ENCODE measurements at regions not wholly inside any gene's neighbourhood (a gene's known extent, or its start where the extent isn't known, plus 50 kb on each side); places are given as distances from the start of the nearest gene placed in this dataset.

DNA sequence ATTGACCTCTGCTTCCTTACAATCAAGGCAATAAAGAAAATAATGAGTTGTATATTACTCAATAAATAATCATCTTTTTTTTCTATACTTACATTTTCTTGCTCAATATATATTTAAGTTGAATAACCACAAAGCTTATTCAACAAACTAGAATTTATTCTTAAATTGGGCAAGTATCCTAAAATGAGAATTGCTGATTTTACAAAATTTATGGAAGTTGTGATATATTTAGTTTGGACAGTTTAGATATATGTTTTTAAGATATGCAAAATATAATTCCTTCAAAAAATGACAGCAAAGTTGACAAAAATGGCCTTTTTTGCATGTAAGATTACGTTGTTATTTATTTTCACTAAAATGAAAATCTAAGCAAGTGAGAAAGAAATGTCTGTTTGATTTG, 305.7 kb upstream of the GRIN3A start:
- no peak overlapping the region for H3K4me3 ChIP-seq (ENCODE audit: low read depth in 1 of 2, low read length in 2 of 2)
- H3K9me3 ChIP-seq (ENCODE audit: control insufficient read depth in 2 of 2, insufficient read depth in 1 of 2, low read depth in 1 of 2, low read length in 1 of 2) = no peaks in the 10 kb centered on the region
- no peaks in the 10 kb centered on the region for H3K4me1 ChIP-seq (ENCODE audit: control insufficient read depth in 2 of 2, insufficient read depth in 2 of 2, low read length in 1 of 2)
- no peak overlapping the region for H3K27ac ChIP-seq (ENCODE audit: low read depth in 2 of 2, low read length in 1 of 2)
- no peaks in the 10 kb centered on the region for H3K36me3 ChIP-seq (ENCODE audit: control insufficient read depth in 2 of 2, insufficient read depth in 2 of 2, low read length in 1 of 2)
- H3K27me3 ChIP-seq (ENCODE audit: control insufficient read depth in 1 of 2, insufficient read depth in 2 of 2, low read length in 2 of 2) = no peaks in the 10 kb centered on the region
- WGBS, 2 donors = 75 to 81% methylated on average over 1 of the region's 1 CpG

- H3K4me3 ChIP-seq (ENCODE audit: low read depth in 1 of 2, low read length in 2 of 2) = no peak overlapping the region
- H3K36me3 ChIP-seq (ENCODE audit: control insufficient read depth in 2 of 2, insufficient read depth in 2 of 2, low read length in 1 of 2) = no peaks in the 10 kb centered on the region
- whole genome bisulfite sequencing, 2 donors = 59 to 82% methylated on average over 1 of the region's 1 CpG
- H3K27me3 ChIP-seq (ENCODE audit: control insufficient read depth in 1 of 2, insufficient read depth in 2 of 2, low read length in 2 of 2) = no peaks in the 10 kb centered on the region
- no peaks in the 10 kb centered on the region for H3K9me3 ChIP-seq (ENCODE audit: control insufficient read depth in 2 of 2, insufficient read depth in 1 of 2, low read depth in 1 of 2, low read length in 1 of 2)
- no peak overlapping the region for H3K27ac ChIP-seq (ENCODE audit: low read depth in 2 of 2, low read length in 1 of 2)
- H3K4me1 ChIP-seq (ENCODE audit: control insufficient read depth in 2 of 2, insufficient read depth in 2 of 2, low read length in 1 of 2) = no peaks in the 10 kb centered on the region
Measured at GRCh38 chr9:102038006-102038405, 299.6 kb upstream of the GRIN3A start.

- Histone ChIP-seq H3K9me3 (ENCODE audit: control insufficient read depth in 2 of 2, insufficient read depth in 1 of 2, low read depth in 1 of 2, low read length in 1 of 2) (no peaks in the 10 kb centered on the region), H3K27me3 (ENCODE audit: control insufficient read depth in 1 of 2, insufficient read depth in 2 of 2, low read length in 2 of 2) (no peaks in the 10 kb centered on the region), H3K36me3 (ENCODE audit: control insufficient read depth in 2 of 2, insufficient read depth in 2 of 2, low read length in 1 of 2) (no peaks in the 10 kb centered on the region), H3K4me1 (ENCODE audit: control insufficient read depth in 2 of 2, insufficient read depth in 2 of 2, low read length in 1 of 2) (no peaks in the 10 kb centered on the region), H3K27ac (ENCODE audit: low read depth in 2 of 2, low read length in 1 of 2) (no peak overlapping the region), H3K4me3 (ENCODE audit: low read depth in 1 of 2, low read length in 2 of 2) (no peak overlapping the region)
Measured at GRCh38 chr9:102035929-102036328, 297.5 kb upstream of the GRIN3A start.

DNA sequence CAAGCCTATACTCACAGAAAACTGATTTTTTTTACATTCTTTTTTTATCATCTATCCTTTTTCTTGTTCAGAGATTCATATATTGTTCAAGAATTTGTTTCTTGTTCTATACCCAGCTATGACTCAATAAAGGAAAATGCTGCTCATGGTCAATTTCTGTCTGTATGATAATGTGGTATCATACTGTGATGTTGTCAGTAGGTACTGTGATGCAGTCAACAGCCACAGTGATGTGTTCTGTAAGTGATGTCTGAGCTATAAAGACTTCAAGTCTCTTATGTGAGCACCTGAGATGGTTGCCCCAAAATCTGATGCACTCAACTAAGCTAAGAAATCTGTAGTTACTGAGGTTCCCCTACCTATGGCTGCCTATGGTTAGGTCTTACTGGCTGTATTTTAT, 294.2 kb upstream of the GRIN3A start:
- H3K36me3 ChIP-seq (ENCODE audit: control insufficient read depth in 2 of 2, insufficient read depth in 2 of 2, low read length in 1 of 2) = no peaks in the 10 kb centered on the region
- no peak overlapping the region for H3K4me3 ChIP-seq (ENCODE audit: low read depth in 1 of 2, low read length in 2 of 2)
- no peaks in the 10 kb centered on the region for H3K4me1 ChIP-seq (ENCODE audit: control insufficient read depth in 2 of 2, insufficient read depth in 2 of 2, low read length in 1 of 2)
- no peaks in the 10 kb centered on the region for H3K27me3 ChIP-seq (ENCODE audit: control insufficient read depth in 1 of 2, insufficient read depth in 2 of 2, low read length in 2 of 2)
- peaks cover 0 to 3% of the 10 kb centered on the region in 2 donors for H3K9me3 ChIP-seq (ENCODE audit: control insufficient read depth in 2 of 2, insufficient read depth in 1 of 2, low read depth in 1 of 2, low read length in 1 of 2)
- no peak overlapping the region for H3K27ac ChIP-seq (ENCODE audit: low read depth in 2 of 2, low read length in 1 of 2)

DNA sequence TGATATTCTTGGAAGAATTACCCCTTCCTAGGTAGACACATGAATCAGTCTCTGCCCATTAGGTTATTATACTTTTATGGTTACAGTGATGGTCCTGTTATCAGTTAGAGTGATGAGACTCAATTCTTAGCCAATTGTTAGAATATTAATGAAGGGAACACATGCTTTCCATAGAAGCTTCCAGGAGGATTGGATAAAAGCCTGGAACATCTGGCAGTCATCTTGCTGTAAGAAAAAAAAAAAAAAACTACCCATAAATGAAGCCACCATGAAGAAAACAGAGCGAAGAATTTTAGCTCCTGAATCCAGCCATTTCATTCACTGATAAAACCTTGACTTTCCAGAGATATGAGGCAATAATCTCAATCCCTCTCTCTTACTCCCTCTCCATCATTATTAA, 262.5 kb upstream of the GRIN3A start:
- Histone ChIP-seq H3K4me3 (ENCODE audit: low read depth in 1 of 2, low read length in 2 of 2) (no peak overlapping the region), H3K36me3 (ENCODE audit: control insufficient read depth in 2 of 2, insufficient read depth in 2 of 2, low read length in 1 of 2) (no peaks in the 10 kb centered on the region), H3K27ac (ENCODE audit: low read depth in 2 of 2, low read length in 1 of 2) (no peak overlapping the region), H3K27me3 (ENCODE audit: control insufficient read depth in 1 of 2, insufficient read depth in 2 of 2, low read length in 2 of 2) (no peaks in the 10 kb centered on the region), H3K9me3 (ENCODE audit: control insufficient read depth in 2 of 2, insufficient read depth in 1 of 2, low read depth in 1 of 2, low read length in 1 of 2) (no peaks in the 10 kb centered on the region), H3K4me1 (ENCODE audit: control insufficient read depth in 2 of 2, insufficient read depth in 2 of 2, low read length in 1 of 2) (no peaks in the 10 kb centered on the region)
- WGBS, 2 donors = 70 to 79% methylated on average over 1 of the region's 1 CpG

DNA sequence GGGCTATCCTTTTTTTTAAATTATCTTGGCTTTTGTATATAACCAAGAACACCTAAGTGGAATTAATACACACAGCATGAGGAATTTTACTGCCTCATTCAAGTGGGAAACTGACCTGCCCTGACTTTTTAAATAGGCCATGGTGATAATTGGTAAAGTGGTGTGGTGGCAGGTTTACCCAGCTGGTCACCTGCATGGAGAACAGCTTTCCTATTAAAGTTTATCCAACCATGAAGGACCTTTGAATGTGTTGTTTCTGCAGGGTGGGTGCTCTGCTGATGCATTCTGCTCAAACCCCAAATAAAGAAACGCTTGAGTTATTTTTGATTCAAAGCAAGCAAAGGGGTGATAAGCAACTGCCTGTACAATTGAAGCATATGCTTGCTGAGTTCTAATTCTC, 261.0 kb upstream of the GRIN3A start:
- no peaks in the 10 kb centered on the region for H3K36me3 ChIP-seq (ENCODE audit: control insufficient read depth in 2 of 2, insufficient read depth in 2 of 2, low read length in 1 of 2)
- H3K9me3 ChIP-seq (ENCODE audit: control insufficient read depth in 2 of 2, insufficient read depth in 1 of 2, low read depth in 1 of 2, low read length in 1 of 2) = no peaks in the 10 kb centered on the region
- H3K4me3 ChIP-seq (ENCODE audit: low read depth in 1 of 2, low read length in 2 of 2) = no peak overlapping the region
- 49 to 68% methylated on average over 1 of the region's 1 CpG for WGBS, 2 donors
- no peaks in the 10 kb centered on the region for H3K27me3 ChIP-seq (ENCODE audit: control insufficient read depth in 1 of 2, insufficient read depth in 2 of 2, low read length in 2 of 2)
- no peaks in the 10 kb centered on the region for H3K4me1 ChIP-seq (ENCODE audit: control insufficient read depth in 2 of 2, insufficient read depth in 2 of 2, low read length in 1 of 2)
- H3K27ac ChIP-seq (ENCODE audit: low read depth in 2 of 2, low read length in 1 of 2) = no peak overlapping the region

DNA sequence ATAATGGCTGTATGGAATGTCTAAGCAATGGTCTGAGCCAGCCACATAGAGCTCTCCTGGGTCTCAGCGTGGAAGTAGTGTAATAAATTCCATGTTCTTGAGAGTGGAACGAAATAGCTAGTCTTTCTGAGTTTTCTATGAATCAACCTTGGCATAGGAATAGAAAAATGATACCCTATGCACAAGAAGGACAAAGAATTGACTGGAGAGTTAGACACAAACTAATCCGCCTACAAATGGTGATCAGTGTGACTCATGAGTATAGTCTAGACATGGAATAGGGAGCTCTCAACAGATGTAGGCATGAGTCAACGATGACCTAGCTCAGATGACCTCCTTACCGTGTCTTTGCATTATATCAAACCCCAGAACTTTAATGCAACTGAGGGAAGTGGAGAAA, 256.8 kb upstream of the GRIN3A start:
- 52 to 54% methylated on average over 5 of the region's 5 CpGs for WGBS, 2 donors

GRCh38 chr9:101993771-101994170, 255.3 kb upstream of the GRIN3A start:
- Histone ChIP-seq H3K36me3 (ENCODE audit: control insufficient read depth in 2 of 2, insufficient read depth in 2 of 2, low read length in 1 of 2) (no peaks in the 10 kb centered on the region), H3K9me3 (ENCODE audit: control insufficient read depth in 2 of 2, insufficient read depth in 1 of 2, low read depth in 1 of 2, low read length in 1 of 2) (no peaks in the 10 kb centered on the region), H3K4me3 (ENCODE audit: low read depth in 1 of 2, low read length in 2 of 2) (no peak overlapping the region), H3K27ac (ENCODE audit: low read depth in 2 of 2, low read length in 1 of 2) (no peak overlapping the region), H3K4me1 (ENCODE audit: control insufficient read depth in 2 of 2, insufficient read depth in 2 of 2, low read length in 1 of 2) (no peaks in the 10 kb centered on the region), H3K27me3 (ENCODE audit: control insufficient read depth in 1 of 2, insufficient read depth in 2 of 2, low read length in 2 of 2) (no peaks in the 10 kb centered on the region)
- WGBS, 2 donors = 65 to 80% methylated on average over 1 of the region's 1 CpG

More for the DNA sequence above, 256.8 kb upstream of the GRIN3A start:
- no peaks in the 10 kb centered on the region for H3K27me3 ChIP-seq (ENCODE audit: control insufficient read depth in 1 of 2, insufficient read depth in 2 of 2, low read length in 2 of 2)
- no peaks in the 10 kb centered on the region for H3K36me3 ChIP-seq (ENCODE audit: control insufficient read depth in 2 of 2, insufficient read depth in 2 of 2, low read length in 1 of 2)
- H3K27ac ChIP-seq (ENCODE audit: low read depth in 2 of 2, low read length in 1 of 2) = no peak overlapping the region
- H3K4me3 ChIP-seq (ENCODE audit: low read depth in 1 of 2, low read length in 2 of 2) = no peak overlapping the region
- no peaks in the 10 kb centered on the region for H3K4me1 ChIP-seq (ENCODE audit: control insufficient read depth in 2 of 2, insufficient read depth in 2 of 2, low read length in 1 of 2)
- H3K9me3 ChIP-seq (ENCODE audit: control insufficient read depth in 2 of 2, insufficient read depth in 1 of 2, low read depth in 1 of 2, low read length in 1 of 2) = no peaks in the 10 kb centered on the region

DNA sequence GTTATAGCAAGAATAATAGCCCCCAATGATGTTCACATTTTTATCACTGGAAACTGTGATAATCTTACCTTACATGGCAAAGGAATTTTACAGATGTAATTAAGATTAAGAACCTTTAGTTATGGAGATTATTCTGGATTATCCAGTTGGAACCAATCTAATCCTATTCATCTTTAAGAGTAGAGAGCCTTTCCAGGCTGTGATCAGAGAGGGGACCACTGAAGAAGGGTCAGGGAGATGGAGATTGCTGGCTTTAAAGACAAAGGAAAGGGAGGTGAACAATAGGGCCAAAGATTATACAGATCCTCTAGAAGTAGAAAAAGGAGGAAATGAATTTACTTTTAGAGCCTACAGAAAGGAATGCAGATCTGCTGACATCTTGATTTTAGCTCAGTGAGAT, 253.5 kb upstream of the GRIN3A start:
- Histone ChIP-seq H3K4me1 (ENCODE audit: control insufficient read depth in 2 of 2, insufficient read depth in 2 of 2, low read length in 1 of 2) (no peaks in the 10 kb centered on the region), H3K27me3 (ENCODE audit: control insufficient read depth in 1 of 2, insufficient read depth in 2 of 2, low read length in 2 of 2) (no peaks in the 10 kb centered on the region), H3K36me3 (ENCODE audit: control insufficient read depth in 2 of 2, insufficient read depth in 2 of 2, low read length in 1 of 2) (no peaks in the 10 kb centered on the region), H3K9me3 (ENCODE audit: control insufficient read depth in 2 of 2, insufficient read depth in 1 of 2, low read depth in 1 of 2, low read length in 1 of 2) (no peaks in the 10 kb centered on the region), H3K4me3 (ENCODE audit: low read depth in 1 of 2, low read length in 2 of 2) (no peak overlapping the region), H3K27ac (ENCODE audit: low read depth in 2 of 2, low read length in 1 of 2) (no peak overlapping the region)

DNA sequence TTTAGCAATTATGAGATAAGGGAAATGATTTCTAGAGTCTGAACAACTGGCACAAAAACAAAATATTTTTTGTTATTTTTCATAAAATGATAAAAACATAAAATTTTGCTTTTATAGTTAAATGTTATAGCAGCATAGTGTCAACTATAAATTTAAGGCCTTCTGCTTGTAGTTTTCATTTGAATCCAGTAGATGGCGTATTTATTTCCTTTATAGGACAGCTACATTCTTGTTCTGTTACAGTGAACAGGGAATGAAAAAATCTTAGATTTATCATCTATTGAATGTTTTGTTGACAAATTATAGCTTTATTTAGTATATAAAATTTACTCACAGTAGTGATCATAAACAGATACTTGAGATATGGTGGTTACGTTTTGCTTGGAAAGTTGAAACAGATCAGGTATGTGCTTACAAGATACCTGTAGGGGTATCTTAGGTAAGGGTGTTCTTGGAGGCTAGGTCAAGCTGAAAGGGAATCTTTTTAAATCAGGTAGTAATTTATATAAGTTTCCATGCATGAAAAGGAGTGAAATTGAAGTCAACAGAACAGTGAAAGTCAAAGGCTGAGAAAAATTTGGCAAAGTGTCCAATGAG, 239.3 kb upstream of the GRIN3A start:
- H3K4me1 ChIP-seq (ENCODE audit: control insufficient read depth in 2 of 2, insufficient read depth in 2 of 2, low read length in 1 of 2) = no peaks in the 10 kb centered on the region
- H3K4me3 ChIP-seq (ENCODE audit: low read depth in 1 of 2, low read length in 2 of 2) = no peak overlapping the region
- 1 to 5% methylated on average over 2 of the region's 2 CpGs for WGBS, 2 donors
- no peaks in the 10 kb centered on the region for H3K36me3 ChIP-seq (ENCODE audit: control insufficient read depth in 2 of 2, insufficient read depth in 2 of 2, low read length in 1 of 2)
- no peaks in the 10 kb centered on the region for H3K27me3 ChIP-seq (ENCODE audit: control insufficient read depth in 1 of 2, insufficient read depth in 2 of 2, low read length in 2 of 2)
- H3K27ac ChIP-seq (ENCODE audit: low read depth in 2 of 2, low read length in 1 of 2) = no peak overlapping the region
- H3K9me3 ChIP-seq (ENCODE audit: control insufficient read depth in 2 of 2, insufficient read depth in 1 of 2, low read depth in 1 of 2, low read length in 1 of 2) = no peaks in the 10 kb centered on the region
